Glutamatergic neuron (in vitro differentiated cells): ENCODE measurements at regions not wholly inside any gene's neighbourhood (a gene's known extent, or its start where the extent isn't known, plus 50 kb on each side); places are given as distances from the start of the nearest gene placed in this dataset.

Experiments used
- DNase-seq: peaks from one replicate; pipeline ENCODE4 v3.0.0; 2022
- H3K27ac Mint-ChIP-seq: one replicate; pipeline ENCODE4 v1.8.0; 2020; ENCODE audit warnings: mild to moderate bottlenecking, mixed read lengths, inconsistent platforms; ENCODE audit not compliant: unreplicated experiment
- H3K27me3 Mint-ChIP-seq: one replicate; pipeline ENCODE4 v1.8.0; 2020; ENCODE audit warnings: mild to moderate bottlenecking, moderate library complexity, mixed read lengths, inconsistent platforms; ENCODE audit not compliant: unreplicated experiment
- H3K36me3 Mint-ChIP-seq: one replicate; pipeline ENCODE4 v1.8.0; 2020; ENCODE audit warnings: mild to moderate bottlenecking, mixed read lengths, inconsistent platforms; ENCODE audit not compliant: unreplicated experiment
- H3K4me1 Mint-ChIP-seq: one replicate; pipeline ENCODE4 v1.8.0; 2020; ENCODE audit warnings: mild to moderate bottlenecking, low read depth, mixed read lengths, inconsistent platforms; ENCODE audit not compliant: unreplicated experiment
- H3K4me3 Mint-ChIP-seq: one replicate; pipeline ENCODE4 v1.8.0; 2020; ENCODE audit warnings: mild to moderate bottlenecking, mixed read lengths, inconsistent platforms; ENCODE audit not compliant: unreplicated experiment
- H3K9me3 Mint-ChIP-seq: one replicate; pipeline ENCODE4 v1.8.0; 2020; ENCODE audit warnings: mild to moderate bottlenecking, moderate library complexity, mixed read lengths, inconsistent platforms; ENCODE audit not compliant: unreplicated experiment
- TF ChIP-seq, protein P1 (sequence below): fragments of 200-600 bp; sonication (generic); IDR thresholded peaks from one replicate; pipeline ENCODE4 v1.5.0; 2021; ENCODE audit not compliant: partially characterized antibody, unreplicated experiment

DNA sequence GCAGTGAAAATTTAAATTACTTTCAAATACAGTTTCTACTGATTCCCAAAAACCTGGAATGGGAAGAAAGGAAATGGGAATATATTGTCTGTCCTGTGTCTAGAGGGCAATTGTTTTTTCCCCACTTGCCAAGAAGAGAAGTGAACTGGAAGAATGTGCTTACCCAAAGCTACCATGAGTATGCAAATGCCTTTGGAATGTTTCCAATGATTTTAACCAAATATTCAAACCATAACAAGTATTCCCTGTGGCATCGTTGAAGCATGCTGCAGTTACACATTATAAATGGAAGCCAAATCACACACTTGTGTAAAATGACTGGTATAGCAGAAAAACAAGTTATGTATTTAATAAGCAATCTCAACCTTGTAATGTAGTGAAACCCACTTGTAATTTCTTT, 368.2 kb downstream of the GBE1 start:
- Mint-ChIP-seq H3K4me1 (peaks cover 29% of the 10 kb centered on the region), H3K27ac (no peak overlapping the region), H3K27me3 (peaks cover 7% of the 10 kb centered on the region), H3K36me3 (no peaks in the 10 kb centered on the region), H3K4me3 (no peak overlapping the region), H3K9me3 (peaks cover 8% of the 10 kb centered on the region)
- TF ChIP-seq, protein P1, sequence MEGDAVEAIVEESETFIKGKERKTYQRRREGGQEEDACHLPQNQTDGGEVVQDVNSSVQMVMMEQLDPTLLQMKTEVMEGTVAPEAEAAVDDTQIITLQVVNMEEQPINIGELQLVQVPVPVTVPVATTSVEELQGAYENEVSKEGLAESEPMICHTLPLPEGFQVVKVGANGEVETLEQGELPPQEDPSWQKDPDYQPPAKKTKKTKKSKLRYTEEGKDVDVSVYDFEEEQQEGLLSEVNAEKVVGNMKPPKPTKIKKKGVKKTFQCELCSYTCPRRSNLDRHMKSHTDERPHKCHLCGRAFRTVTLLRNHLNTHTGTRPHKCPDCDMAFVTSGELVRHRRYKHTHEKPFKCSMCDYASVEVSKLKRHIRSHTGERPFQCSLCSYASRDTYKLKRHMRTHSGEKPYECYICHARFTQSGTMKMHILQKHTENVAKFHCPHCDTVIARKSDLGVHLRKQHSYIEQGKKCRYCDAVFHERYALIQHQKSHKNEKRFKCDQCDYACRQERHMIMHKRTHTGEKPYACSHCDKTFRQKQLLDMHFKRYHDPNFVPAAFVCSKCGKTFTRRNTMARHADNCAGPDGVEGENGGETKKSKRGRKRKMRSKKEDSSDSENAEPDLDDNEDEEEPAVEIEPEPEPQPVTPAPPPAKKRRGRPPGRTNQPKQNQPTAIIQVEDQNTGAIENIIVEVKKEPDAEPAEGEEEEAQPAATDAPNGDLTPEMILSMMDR: no peak
- DNase-seq: no peak

DNA sequence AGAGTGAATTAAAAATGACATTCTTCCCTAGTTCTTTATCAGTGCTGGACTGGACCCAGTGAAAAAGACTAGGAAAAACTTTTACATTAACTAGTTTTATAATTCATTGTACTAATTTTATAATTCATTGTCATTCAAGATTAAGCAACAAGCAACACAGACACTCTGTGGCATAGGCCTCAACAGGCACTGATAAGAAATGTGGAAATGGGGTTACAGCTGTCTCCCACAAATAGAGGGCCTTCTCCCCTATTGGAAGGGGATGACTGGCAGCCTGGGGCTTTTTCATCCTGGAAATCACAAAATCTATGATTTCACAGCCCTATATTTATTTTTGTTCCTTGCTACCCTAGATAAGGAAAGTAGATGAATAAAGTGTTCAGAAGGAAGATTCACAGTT, 370.6 kb downstream of the GBE1 start:
- H3K27ac Mint-ChIP-seq: no peak overlapping the region
- H3K4me1 Mint-ChIP-seq: peaks cover 34% of the 10 kb centered on the region
- H3K36me3 Mint-ChIP-seq: no peaks in the 10 kb centered on the region
- TF ChIP-seq, protein P1: no peak
- no peak overlapping the region for H3K4me3 Mint-ChIP-seq
- peaks cover 6% of the 10 kb centered on the region for H3K27me3 Mint-ChIP-seq
- peaks cover 5% of the 10 kb centered on the region for H3K9me3 Mint-ChIP-seq
- DNase-seq: no peak

DNA sequence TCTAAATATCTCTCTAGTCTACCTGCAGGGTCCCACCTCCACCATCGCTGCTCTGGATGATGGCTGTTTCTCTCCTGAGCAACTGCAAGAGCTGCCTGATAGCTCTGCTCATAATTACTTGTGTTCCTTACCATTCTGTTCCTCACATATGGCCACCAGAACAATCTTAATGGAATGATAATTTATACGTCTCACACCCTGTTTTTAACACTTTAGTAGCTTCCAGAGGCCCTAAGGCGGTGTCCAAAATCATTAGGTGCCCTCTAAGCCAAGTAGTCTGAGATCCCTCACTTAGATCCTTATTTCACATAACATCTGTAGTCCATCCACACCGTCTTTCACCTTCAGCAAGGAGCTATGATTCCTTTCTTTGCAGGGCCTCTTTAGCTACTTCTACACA, 373.3 kb downstream of the GBE1 start:
- H3K9me3 Mint-ChIP-seq: no peaks in the 10 kb centered on the region
- no peaks in the 10 kb centered on the region for H3K36me3 Mint-ChIP-seq
- no peak for DNase-seq
- peaks cover 13% of the 10 kb centered on the region for H3K4me1 Mint-ChIP-seq
- H3K27ac Mint-ChIP-seq: peak overlapping the region; percentile 19
- TF ChIP-seq, protein P1: no peak
- no peaks in the 10 kb centered on the region for H3K27me3 Mint-ChIP-seq
- H3K4me3 Mint-ChIP-seq: no peak overlapping the region

DNA sequence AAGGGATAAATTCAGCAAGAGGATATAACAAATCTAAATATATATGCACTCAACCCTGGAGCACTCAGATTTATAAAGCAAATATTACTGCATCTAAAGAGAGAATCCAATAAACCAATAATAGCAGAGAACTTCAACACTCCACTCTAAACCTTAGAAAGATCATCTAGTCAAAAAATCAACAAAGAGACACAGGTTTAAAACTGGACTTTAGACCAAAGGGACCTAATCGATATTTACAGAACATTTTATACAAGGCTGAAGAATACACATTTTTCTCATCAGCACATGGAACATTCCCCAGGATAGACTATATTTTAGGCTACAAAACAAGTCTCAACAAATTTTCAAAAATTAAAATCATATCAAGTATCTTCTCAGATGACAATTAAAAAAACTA, 379.0 kb downstream of the GBE1 start:
- H3K9me3 Mint-ChIP-seq: no peaks in the 10 kb centered on the region
- TF ChIP-seq, protein P1: no peak

DNA sequence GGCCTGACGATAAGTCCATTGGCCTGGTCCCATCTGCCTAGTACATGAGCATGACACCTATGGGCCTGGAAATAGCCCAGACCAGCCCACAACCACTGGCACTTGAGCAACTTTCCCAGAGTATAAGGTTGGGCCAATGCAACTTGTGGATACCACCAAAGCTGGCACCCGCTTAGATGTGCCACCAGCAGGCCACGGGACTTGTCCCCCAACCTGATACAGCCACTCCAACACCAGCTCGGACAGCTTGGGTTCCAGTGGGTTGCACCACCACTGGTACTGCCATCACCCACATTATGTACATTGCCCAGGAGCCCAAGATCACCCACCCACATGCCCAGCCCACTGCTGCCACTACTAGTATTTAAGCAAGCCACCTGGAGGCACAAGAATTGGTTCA, 381.2 kb downstream of the GBE1 start:
- Mint-ChIP-seq H3K27me3 (no peaks in the 10 kb centered on the region), H3K4me1 (no peaks in the 10 kb centered on the region), H3K27ac (no peak overlapping the region), H3K4me3 (no peak overlapping the region), H3K36me3 (peaks cover 6% of the 10 kb centered on the region), H3K9me3 (no peaks in the 10 kb centered on the region)
- TF ChIP-seq, protein P1: no peak
- DNase-seq: no peak

More for the DNA sequence above, 379.0 kb downstream of the GBE1 start:
- Mint-ChIP-seq H3K4me1 (peaks cover 3% of the 10 kb centered on the region), H3K36me3 (peaks cover 6% of the 10 kb centered on the region), H3K27me3 (no peaks in the 10 kb centered on the region), H3K4me3 (no peak overlapping the region), H3K27ac (no peak overlapping the region)
- DNase-seq: no peak
